CD4-positive, alpha-beta T cell treated with Interleukin-17A for 4 hours (primary cell): ENCODE measurements at regions not wholly inside any gene's neighbourhood (a gene's known extent, or its start where the extent isn't known, plus 50 kb on each side); places are given as distances from the start of the nearest gene placed in this dataset.

Experiments used
- DNase-seq: peaks from one replicate; pipeline ENCODE4 v3.0.0-alpha.2; 2020; ENCODE audit warnings: mixed read lengths

DNA sequence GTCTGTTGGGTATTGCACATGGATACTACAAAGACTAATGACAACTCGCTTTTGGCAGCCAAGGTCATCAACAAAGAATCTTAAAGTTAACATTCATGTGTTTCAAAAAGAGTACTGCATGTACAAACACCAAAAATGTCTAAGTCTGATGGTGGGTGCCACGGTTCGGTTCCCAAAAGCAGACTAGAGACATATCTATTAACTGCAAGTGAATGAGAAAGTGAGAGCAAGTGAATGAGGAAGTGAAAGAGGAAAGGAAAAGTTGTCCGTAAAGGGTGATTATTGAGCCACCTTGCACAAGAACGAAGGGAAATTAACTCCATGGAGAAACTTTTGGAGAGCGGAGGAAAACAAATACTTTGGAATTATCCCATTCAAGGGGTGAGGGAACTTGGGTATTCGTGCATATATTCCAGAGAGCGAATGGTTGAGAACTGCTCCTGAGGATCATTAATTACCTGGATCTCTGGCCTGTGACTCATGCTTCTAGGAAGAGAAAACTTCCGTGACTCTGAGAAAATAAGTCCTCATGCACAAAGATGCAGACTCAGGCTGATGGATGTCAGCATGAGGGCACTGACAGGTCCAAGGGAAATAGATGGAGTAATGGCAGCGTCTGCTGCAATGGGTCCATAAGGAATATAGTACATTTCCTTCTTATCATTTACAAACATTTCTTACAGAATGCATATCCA is 336.5 kb upstream of the TGFBR2 start:
- DNase-seq = no peak

GRCh38 chr3:30271781-30272180 is 334.6 kb upstream of the TGFBR2 start:
- DNase-seq = no peak

- no peak for DNase-seq
Observed at GRCh38 chr3:30273304-30274072, 332.9 kb upstream of the TGFBR2 start.

- DNase-seq = no peak
Observed at GRCh38 chr3:30277494-30277893, 328.9 kb upstream of the TGFBR2 start.

GRCh38 chr3:30281526-30281925 is 324.9 kb upstream of the TGFBR2 start:
- DNase-seq = no peak

- no peak for DNase-seq
Observed at GRCh38 chr3:30282154-30282696, 324.2 kb upstream of the TGFBR2 start.

DNA sequence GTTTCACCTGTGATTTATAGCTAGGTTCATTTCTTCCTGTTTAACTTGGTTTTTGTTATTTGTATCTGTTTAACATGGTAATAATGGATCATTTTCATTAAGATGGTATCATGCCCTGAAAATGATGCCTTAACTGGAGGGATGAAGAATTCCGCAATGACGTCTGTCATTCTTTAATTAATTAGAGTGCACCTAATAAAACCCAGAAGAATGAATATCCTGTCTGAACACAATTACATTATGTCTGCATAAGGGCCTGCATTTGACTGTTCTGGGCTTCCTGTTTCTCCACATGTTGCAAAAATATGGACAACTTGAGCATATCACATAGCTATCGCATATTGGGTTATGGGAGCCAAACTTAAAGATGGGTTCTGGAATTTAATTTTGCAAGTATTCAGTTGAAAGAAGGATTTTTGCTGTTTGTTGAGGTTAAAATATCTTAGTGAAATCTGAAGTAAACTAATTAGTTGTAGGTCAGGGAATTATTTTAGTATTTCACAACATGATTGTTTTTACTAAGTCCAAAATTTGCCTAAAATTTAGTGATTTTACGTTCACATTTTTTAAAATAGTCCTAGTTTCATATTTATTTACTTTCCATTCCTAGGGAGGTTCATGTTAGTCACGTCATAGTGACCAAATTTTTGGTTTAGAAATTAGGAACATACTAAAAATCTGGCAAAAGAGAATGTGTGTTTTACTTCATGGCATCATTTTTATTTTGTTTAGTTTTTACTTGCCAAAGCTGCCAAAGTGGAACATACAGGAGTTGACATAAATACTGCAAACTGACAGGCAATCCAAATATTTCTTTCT is 321.0 kb upstream of the TGFBR2 start:
- no peak for DNase-seq

- no peak for DNase-seq
Observed at GRCh38 chr3:30286007-30286669, 320.3 kb upstream of the TGFBR2 start.

DNA sequence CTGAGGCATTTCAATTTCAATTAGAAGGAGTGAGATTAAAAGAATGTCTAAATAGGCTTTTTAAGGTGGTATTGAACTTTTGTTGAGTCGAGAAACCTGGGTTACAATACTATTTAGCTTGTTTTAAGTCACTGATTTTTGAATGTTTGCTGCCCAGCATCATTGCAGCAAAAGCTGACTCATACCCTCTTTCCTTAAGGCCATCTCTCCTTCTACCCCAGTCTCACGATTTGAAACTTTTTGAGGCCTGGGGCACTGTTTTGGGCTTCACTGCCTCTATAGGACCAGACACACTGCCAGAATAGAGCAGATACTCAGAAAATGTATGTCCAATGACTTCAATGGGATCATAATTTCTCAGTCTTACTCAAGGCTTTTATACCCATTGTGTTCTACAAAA is 319.6 kb upstream of the TGFBR2 start:
- DNase-seq = no peak

DNA sequence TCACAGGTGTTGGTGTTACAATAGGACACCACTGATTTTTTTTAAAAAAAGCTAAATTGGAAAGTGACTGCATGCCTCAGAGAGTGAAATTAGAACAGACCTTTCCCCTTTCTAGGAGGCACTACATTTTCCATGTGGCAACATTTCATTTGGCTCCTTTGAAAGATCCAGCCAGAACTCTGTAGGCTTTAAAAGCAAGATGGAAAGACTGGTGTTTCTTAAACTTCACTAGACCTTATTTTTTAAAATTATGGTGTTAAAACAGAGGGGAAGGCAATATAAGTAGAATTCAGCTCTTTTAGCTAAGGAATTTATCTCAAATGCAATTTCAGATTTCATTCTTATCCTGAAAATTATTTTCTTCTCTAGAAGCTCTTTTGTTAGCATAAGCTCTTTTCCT is 317.6 kb upstream of the TGFBR2 start:
- no peak for DNase-seq

DNA sequence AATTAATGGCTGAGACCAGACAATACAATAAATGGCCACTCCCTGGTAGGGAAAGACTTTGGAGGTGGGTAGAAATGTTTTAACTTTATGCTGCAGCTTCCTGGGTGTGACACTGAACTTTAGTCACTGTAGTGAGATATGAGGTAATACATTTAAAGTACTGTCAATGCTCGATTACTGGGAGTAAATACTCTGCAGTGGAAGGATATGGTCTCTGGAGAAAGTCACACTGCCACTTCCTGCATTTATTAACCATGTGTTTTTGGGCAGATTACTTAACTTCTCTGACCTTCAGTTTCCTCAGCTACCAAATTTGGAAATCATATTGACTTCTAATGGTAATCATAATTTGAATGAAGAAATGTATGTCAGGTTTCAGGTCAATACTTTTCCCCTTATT is 317.1 kb upstream of the TGFBR2 start:
- no peak for DNase-seq

GRCh38 chr3:30289766-30290165 is 316.6 kb upstream of the TGFBR2 start:
- no peak for DNase-seq

GRCh38 chr3:30290479-30290878 is 315.9 kb upstream of the TGFBR2 start:
- no peak for DNase-seq

GRCh38 chr3:30292192-30292893 is 314.1 kb upstream of the TGFBR2 start:
- no peak for DNase-seq

- no peak for DNase-seq
Observed at GRCh38 chr3:30293621-30294240, 312.7 kb upstream of the TGFBR2 start.

- no peak for DNase-seq
Observed at GRCh38 chr3:30294241-30294667, 312.1 kb upstream of the TGFBR2 start.

DNA sequence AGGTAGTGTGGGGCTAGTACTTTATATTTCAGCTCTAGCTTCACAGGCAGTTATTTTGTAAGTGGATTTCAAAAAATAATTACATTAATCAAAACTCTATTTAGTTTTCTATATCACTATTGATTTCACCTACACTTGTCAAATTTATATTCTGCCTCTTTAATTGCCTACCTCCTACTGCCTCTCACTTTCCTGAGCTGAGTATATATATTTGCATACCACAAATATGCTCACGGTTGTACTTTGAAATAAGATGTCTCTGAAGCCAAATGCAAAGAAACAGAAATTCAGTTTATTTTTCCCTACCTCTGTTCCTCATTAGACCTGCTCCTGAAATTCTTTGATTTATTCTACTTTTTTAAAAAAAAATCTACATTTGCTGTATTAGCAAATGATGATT is 309.3 kb upstream of the TGFBR2 start:
- DNase-seq = no peak

GRCh38 chr3:30299674-30300385 is 306.6 kb upstream of the TGFBR2 start:
- no peak for DNase-seq

DNA sequence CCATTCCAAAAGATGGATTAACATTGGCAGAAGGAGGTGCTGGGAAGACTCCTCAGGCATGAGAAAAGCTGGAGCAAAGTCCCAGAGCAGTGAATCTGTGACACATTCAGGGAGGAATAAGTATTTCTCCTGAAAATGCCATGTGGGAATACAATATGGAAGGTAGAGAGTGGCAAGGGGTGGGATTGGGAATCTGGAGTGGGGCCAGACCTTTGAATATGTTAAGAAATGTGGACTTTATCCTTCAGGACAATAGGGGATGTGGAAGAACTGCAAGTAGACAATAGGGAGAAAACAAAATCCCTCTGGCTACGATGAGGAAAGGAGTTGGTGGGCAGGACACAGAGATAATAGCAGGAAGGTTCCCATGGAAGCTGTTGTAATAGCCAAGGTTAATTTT is 305.6 kb upstream of the TGFBR2 start:
- no peak for DNase-seq

DNA sequence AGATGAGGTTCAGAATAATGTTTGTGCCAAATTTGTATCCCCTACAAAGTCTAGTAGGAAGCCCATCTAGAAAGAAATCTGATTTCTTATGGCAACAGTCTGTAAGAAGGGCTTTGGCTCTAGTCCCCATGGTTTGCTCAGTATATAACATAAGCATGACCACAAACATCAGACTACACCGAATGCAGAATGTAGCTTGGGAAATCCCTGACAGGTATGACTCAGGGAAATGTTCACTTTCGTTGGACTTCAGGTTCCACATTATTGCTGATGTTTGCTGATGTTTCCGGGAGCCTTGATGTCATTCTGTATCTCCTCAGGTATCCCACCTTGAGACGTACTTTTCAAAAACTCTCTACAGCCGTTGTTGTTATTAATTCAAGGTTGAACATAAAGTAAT is 304.4 kb upstream of the TGFBR2 start:
- no peak for DNase-seq

DNA sequence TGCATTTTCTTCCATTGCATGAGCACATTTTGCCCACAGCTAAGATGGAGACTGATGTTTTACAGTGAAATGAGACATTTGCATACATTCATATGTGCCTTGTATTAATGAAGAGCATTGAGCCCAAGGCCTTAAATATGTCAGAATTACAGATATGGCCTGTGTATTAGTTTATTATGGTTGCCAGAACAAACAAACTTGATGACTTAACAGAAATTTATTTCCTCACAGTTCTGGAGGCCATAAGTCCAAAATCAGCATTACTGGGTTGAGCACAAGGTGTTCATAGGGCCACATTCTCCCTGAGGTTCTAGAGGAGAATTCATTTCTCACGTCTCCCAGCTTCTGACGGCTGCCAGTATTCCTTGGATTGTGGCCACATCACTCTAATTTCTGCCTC is 302.6 kb upstream of the TGFBR2 start:
- no peak for DNase-seq
